HepG2 (cell line): ENCODE measurements at regions not wholly inside any gene's neighbourhood (a gene's known extent, or its start where the extent isn't known, plus 50 kb on each side); places are given as distances from the start of the nearest gene placed in this dataset.
A peak's percentile ranks its signal among the peaks of the same experiment; 100 is the strongest.

Experiments
- ATAC-seq: fragments of 200-7000 bp; cut with Tn5 transposase; 3 replicates; pipeline ENCODE4 v1.9.1; 2020; ENCODE audit warnings: mild to moderate bottlenecking, moderate library complexity
- BruUV-seq: library from RNA; stranded (reverse); fragments of 400-500 nt; replicated peaks from 2 replicates; lab custom pipeline; 2021; lab: Mats Ljungman, UMichigan
- CTCF ChIA-PET: fragments of 300-600 bp; formaldehyde crosslinking; extraction: SDS; loops from one replicate; lab custom pipeline; 2021; ENCODE audit warnings: low total read pairs, inconsistent platforms, low intra/inter-chr PET ratio; lab: Yijun Ruan, JAX
- POLR2A ChIA-PET: fragments of 350-600 bp; sonication (Branson Sonifier 250); formaldehyde crosslinking; loops from one replicate; lab custom pipeline; 2020; ENCODE audit warnings: antibody characterized with exemption, inconsistent platforms; lab: Yijun Ruan, JAX
- DNase-seq: peaks from one replicate; pipeline ENCODE4 v3.0.0-alpha.2; 2015; ENCODE audit warnings: low spot score
- FAIRE-seq: peaks from 3 replicates; lab custom pipeline; 2011; peaks lifted over from hg19 to GRCh38; lab: Jason Lieb, UNC
- H2AFZ ChIP-seq: one replicate; pipeline ENCODE4 v1.6.1; 2011; ENCODE audit warnings: low read length, inconsistent platforms
- H3K27ac ChIP-seq: fragments of 300-600 bp; 3 replicates; pipeline ENCODE4 v1.8.0; 2011; ENCODE audit warnings: mixed run types, mild to moderate bottlenecking, mixed read lengths, low read length, inconsistent platforms; ENCODE audit not compliant: insufficient read depth; ENCODE audit errors: extremely low read length
- H3K27me3 ChIP-seq, 2 experiments: fragments of 200-600 bp in 1 of 2; 2 replicates in 1 of 2; 3 replicates in 1 of 2; pipeline versions ENCODE4 v1.6.0 to v1.8.0; 2011; ENCODE audit warnings: low read length in 2 of 2, mild to moderate bottlenecking in 2 of 2, moderate library complexity in 2 of 2, inconsistent platforms in 1 of 2; ENCODE audit not compliant: insufficient read depth in 2 of 2, control insufficient read depth in 1 of 2
- H3K36me3 ChIP-seq, 2 experiments: fragments of 200-600 bp in 1 of 2; replicated peaks in 1 of 2; 2 replicates in 1 of 2; 3 replicates in 1 of 2; pipeline versions ENCODE4 v1.5.1 to v1.8.0; 2011; ENCODE audit warnings: low read length in 2 of 2, inconsistent platforms in 1 of 2; ENCODE audit not compliant: insufficient read depth in 2 of 2, control insufficient read depth in 1 of 2
- H3K4me1 ChIP-seq: 2 replicates; pipeline ENCODE4 v1.5.1; 2012; ENCODE audit warnings: low read length, inconsistent platforms; ENCODE audit not compliant: insufficient read depth
- H3K4me2 ChIP-seq: 2 replicates; pipeline ENCODE4 v1.6.0; 2011; ENCODE audit warnings: low read depth, low read length, inconsistent platforms
- H3K4me3 ChIP-seq, 3 experiments: fragments of 200-600 bp in 1 of 3; sonication (generic), shearing (Covaris generic) in 1 of 3; replicated peaks in 1 of 3; 2 replicates each; pipeline ENCODE4 v1.5.1; 2011 to 2016; ENCODE audit warnings: low read length in 3 of 3, inconsistent platforms in 2 of 3, low read depth in 2 of 3, mild to moderate bottlenecking in 2 of 3, control low read depth in 1 of 3, mixed read lengths in 1 of 3; ENCODE audit not compliant: insufficient read depth in 1 of 3
- H3K79me2 ChIP-seq: one replicate; pipeline ENCODE4 v1.6.1; 2011; ENCODE audit warnings: low read length, inconsistent platforms; ENCODE audit not compliant: insufficient read depth
- H3K9ac ChIP-seq: 2 replicates; pipeline ENCODE4 v1.6.0; 2011; ENCODE audit warnings: mild to moderate bottlenecking, low read depth, low read length, inconsistent platforms; ENCODE audit not compliant: insufficient read depth
- H3K9me3 ChIP-seq: 2 replicates; pipeline ENCODE4 v1.5.1; 2012; ENCODE audit warnings: mild to moderate bottlenecking, low read length
- H4K20me1 ChIP-seq: 2 replicates; pipeline ENCODE4 v1.6.0; 2011; ENCODE audit warnings: inconsistent platforms, mild to moderate bottlenecking, low read length, moderate library complexity; ENCODE audit not compliant: insufficient read depth
- BORCS8-MEF2B ChIP-seq: sonication (generic); formaldehyde crosslinking; IDR thresholded peaks from 2 replicates; pipeline ENCODE4 v1.8.0; 2022; ENCODE audit warnings: mild to moderate bottlenecking, missing genetic modification reagents
- CBX1 ChIP-seq: IDR thresholded peaks from one replicate; pipeline ENCODE4 v1.6.1; 2016; ENCODE audit warnings: antibody characterized with exemption, low read depth
- GPN1 ChIP-seq: sonication (generic); formaldehyde crosslinking; IDR thresholded peaks from 2 replicates; pipeline ENCODE4 v1.5.1; 2020; ENCODE audit warnings: missing genetic modification reagents, borderline replicate concordance
- MAFG ChIP-seq: sonication (generic); formaldehyde crosslinking; IDR thresholded peaks from 2 replicates; pipeline ENCODE4 v1.5.1; 2020; ENCODE audit warnings: mild to moderate bottlenecking, missing genetic modification reagents
- NKX3-1 ChIP-seq: sonication (generic); formaldehyde crosslinking; IDR thresholded peaks from 2 replicates; pipeline ENCODE4 v1.5.0; 2020; ENCODE audit warnings: missing genetic modification reagents
- SMARCE1 ChIP-seq: fragments of 450-650 bp; IDR thresholded peaks from 2 replicates; pipeline ENCODE4 v1.6.1; 2017; ENCODE audit warnings: borderline replicate concordance
- USF2 ChIP-seq, 2 experiments: sonication (generic) in 1 of 2; formaldehyde crosslinking in 1 of 2; IDR thresholded peaks; 2 replicates each; pipeline versions ENCODE4 v1.5.1 to v1.6.1; 2011 to 2020; ENCODE audit warnings: borderline replicate concordance in 1 of 2, low read depth in 1 of 2, low read length in 1 of 2, mild to moderate bottlenecking in 1 of 2, missing genetic modification reagents in 1 of 2, moderate library complexity in 1 of 2
- ZFP82 ChIP-seq: sonication (generic); formaldehyde crosslinking; IDR thresholded peaks from 2 replicates; pipeline ENCODE4 v1.5.1; 2020; ENCODE audit warnings: mild to moderate bottlenecking, missing genetic modification reagents, borderline replicate concordance
- ZKSCAN5 ChIP-seq: sonication (generic); formaldehyde crosslinking; IDR thresholded peaks from 2 replicates; pipeline ENCODE4 v1.5.1; 2020; ENCODE audit warnings: mild to moderate bottlenecking, missing genetic modification reagents
- ZNF121 ChIP-seq: sonication (generic); formaldehyde crosslinking; IDR thresholded peaks from 2 replicates; pipeline ENCODE4 v1.5.0; 2020; ENCODE audit warnings: mild to moderate bottlenecking, missing genetic modification reagents
- ZNF24 ChIP-seq: fragments of 450-650 bp; IDR thresholded peaks from 2 replicates; pipeline ENCODE4 v1.6.1; 2017; ENCODE audit warnings: antibody characterized with exemption, mild to moderate bottlenecking
- ZNF598 ChIP-seq: sonication (generic); formaldehyde crosslinking; IDR thresholded peaks from 2 replicates; pipeline ENCODE4 v1.5.1; 2020; ENCODE audit warnings: mild to moderate bottlenecking, missing genetic modification reagents, borderline replicate concordance
- WGBS: methylation state at CpG from one replicate; pipeline ENCODE4 v1.1.6; 2017; ENCODE audit warnings: low lambda C conversion rate; 5-methylcytosine and 5-hydroxymethylcytosine counted together
- in situ Hi-C: cut with HindIII; loops from 2 replicates; pipeline ENCODE4 v1.10.0; 2017; ENCODE audit warnings: low pct_unique_long_range_greater_than_20kb; ENCODE audit not compliant: extremely low pct_ligation_motif_present
- intact Hi-C: fragments of 100-400 bp; cut with micrococcal nuclease; formaldehyde crosslinking; loops from one replicate; pipeline ENCODE4 v1.10.0; 2022; ENCODE audit not compliant: unreplicated experiment
- TF ChIP-seq, protein P1 (sequence below): sonication (generic); formaldehyde crosslinking; IDR thresholded peaks from 2 replicates; pipeline ENCODE4 v1.8.0; 2022; ENCODE audit warnings: mild to moderate bottlenecking, missing genetic modification reagents, moderate library complexity
- TF ChIP-seq, protein P2 (sequence below): IDR thresholded peaks from 2 replicates; pipeline ENCODE4 v1.6.1; 2016

- Histone ChIP-seq H4K20me1 (no peaks in the 10 kb centered on the region), H3K9me3 (no peaks in the 10 kb centered on the region), H2AFZ (no peak overlapping the region), H3K4me2 (no peak overlapping the region), H3K27me3 (no peaks in the 10 kb centered on the region), H3K4me1 (peaks cover 35% of the 10 kb centered on the region), H3K36me3 (no peaks in the 10 kb centered on the region), H3K79me2 (no peaks in the 10 kb centered on the region)
- 84% methylated on average over 3 of the region's 3 CpGs for WGBS
- in situ Hi-C loops = no loop called here
- no peak for ATAC-seq
- POLR2A ChIA-PET = no interaction called here
- TF ChIP-seq ZNF121 (CRISPR knock-in tag) (peak; percentile 56; the same call in 1 of the 2 replicates), ZNF598 (no peak), CBX1 (no peak), ZFP82 (CRISPR knock-in tag) (no peak)
- TF ChIP-seq, protein P1, sequence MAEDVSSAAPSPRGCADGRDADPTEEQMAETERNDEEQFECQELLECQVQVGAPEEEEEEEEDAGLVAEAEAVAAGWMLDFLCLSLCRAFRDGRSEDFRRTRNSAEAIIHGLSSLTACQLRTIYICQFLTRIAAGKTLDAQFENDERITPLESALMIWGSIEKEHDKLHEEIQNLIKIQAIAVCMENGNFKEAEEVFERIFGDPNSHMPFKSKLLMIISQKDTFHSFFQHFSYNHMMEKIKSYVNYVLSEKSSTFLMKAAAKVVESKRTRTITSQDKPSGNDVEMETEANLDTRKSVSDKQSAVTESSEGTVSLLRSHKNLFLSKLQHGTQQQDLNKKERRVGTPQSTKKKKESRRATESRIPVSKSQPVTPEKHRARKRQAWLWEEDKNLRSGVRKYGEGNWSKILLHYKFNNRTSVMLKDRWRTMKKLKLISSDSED = no peak
- TF ChIP-seq, protein P2, sequence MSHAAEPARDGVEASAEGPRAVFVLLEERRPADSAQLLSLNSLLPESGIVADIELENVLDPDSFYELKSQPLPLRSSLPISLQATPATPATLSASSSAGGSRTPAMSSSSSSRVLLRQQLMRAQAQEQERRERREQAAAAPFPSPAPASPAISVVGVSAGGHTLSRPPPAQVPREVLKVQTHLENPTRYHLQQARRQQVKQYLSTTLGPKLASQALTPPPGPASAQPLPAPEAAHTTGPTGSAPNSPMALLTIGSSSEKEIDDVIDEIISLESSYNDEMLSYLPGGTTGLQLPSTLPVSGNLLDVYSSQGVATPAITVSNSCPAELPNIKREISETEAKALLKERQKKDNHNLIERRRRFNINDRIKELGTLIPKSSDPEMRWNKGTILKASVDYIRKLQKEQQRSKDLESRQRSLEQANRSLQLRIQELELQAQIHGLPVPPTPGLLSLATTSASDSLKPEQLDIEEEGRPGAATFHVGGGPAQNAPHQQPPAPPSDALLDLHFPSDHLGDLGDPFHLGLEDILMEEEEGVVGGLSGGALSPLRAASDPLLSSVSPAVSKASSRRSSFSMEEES = no peak
- TF ChIP-seq, all 625 proteins: peak for 1
- FAIRE-seq = no peak
- BruUV-seq = no TSS peak
- intact Hi-C loops = loop anchor here (10.0 kb wide), 1 partner anchor 1041 kb away; no protein-coding TSS in a partner anchor
- H3K27ac ChIP-seq = no peak overlapping the region
- DNase-seq = no peak
- no peak overlapping the region for H3K4me3 ChIP-seq
- no peak overlapping the region for H3K9ac ChIP-seq
- CTCF ChIA-PET = no interaction called here
Observed at GRCh38 chr10:28775773-28776172, 98.5 kb downstream of the BAMBI start.

DNA sequence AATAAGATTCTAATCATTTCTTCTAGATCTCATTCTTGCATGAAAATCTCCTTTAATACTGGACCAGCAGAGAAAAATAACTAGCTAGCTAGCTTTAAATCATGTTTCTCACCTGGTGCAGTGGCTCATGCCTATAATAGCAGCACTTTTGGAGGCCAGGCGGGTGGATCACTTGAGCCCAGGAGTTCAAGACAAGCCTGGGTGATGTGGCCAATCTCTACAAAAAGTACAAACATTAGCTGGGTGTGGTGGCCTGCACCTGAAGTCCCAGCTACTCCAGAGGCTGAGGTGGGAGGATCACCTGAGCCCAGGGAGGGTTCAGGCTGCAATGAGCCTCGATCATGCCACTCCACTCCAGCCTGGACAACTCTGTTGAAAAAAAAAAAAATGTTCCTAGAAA is 99.2 kb downstream of the BAMBI start:
- intact Hi-C loops = loop anchor here (10.0 kb wide), 1 partner anchor 1042 kb away; no protein-coding TSS in a partner anchor
- no peak overlapping the region for H3K4me2 ChIP-seq
- POLR2A ChIA-PET = no interaction called here
- no peak for ATAC-seq
- H4K20me1 ChIP-seq = no peaks in the 10 kb centered on the region
- H3K4me1 ChIP-seq = peaks cover 35% of the 10 kb centered on the region
- H3K27me3 ChIP-seq = no peaks in the 10 kb centered on the region
- WGBS = 50% methylated on average over 2 of the region's 2 CpGs
- CTCF ChIA-PET = no interaction called here
- no peak overlapping the region for H3K4me3 ChIP-seq
- H3K36me3 ChIP-seq = no peaks in the 10 kb centered on the region
- H2AFZ ChIP-seq = no peak overlapping the region
- no peak overlapping the region for H3K9ac ChIP-seq
- H3K9me3 ChIP-seq = no peaks in the 10 kb centered on the region
- no peak for DNase-seq
- no TSS peak for BruUV-seq
- in situ Hi-C loops = no loop called here
- H3K79me2 ChIP-seq = no peaks in the 10 kb centered on the region
- no peak overlapping the region for H3K27ac ChIP-seq
- no peak for FAIRE-seq
- TF ChIP-seq NKX3-1 = no peak
- no peak for TF ChIP-seq SMARCE1
- TF ChIP-seq BORCS8-MEF2B (CRISPR knock-in tag) = no peak
- TF ChIP-seq ZKSCAN5 (CRISPR knock-in tag) = no peak
- TF ChIP-seq MAFG = no peak
- TF ChIP-seq ZNF24 = no peak
- TF ChIP-seq USF2 (IDR thresholded peaks at IDR 0.05; ENCODE audit: low read depth, low read length) = no peak
- no peak for TF ChIP-seq USF2 (CRISPR knock-in tag; IDR thresholded peaks at IDR 0.05; ENCODE audit: borderline replicate concordance)
- no peak for TF ChIP-seq GPN1 (CRISPR knock-in tag)
